ENCODE measurements at regions not wholly inside any gene's neighbourhood (a gene's known extent, or its start where the extent isn't known, plus 50 kb on each side); places are given as distances from the start of the nearest gene placed in this dataset.

DNA sequence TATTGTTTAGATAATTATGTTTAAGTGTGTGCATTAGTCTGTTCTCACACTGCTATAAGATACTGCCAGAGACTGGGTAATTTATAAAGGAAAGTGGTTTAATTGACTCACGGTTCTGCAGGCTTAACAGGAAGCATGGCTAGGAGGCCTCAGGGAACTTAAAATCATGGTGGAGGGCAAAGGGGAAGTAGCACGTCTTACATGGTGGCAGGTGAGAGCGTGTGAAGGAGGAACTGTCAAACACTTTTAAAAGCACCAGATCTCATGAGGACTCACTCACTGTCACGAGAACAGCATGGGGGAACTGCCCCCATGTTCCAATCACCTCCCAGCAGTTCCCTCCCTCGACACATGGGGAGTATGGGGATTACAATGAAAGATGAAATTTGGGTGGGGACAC is 203.5 kb upstream of the GOT2 start:
- intact Hi-C loops (cut with micrococcal nuclease) (no loop called here), in situ Hi-C loops (cut with MboI) (no loop called here)
- WGBS (ENCODE audit: insufficient coverage, low coverage, missing lambda C conversion rate) = 1% methylated on average over 5 of the region's 5 CpGs
- ATAC-seq = no peak
- H3K4me3 ChIP-seq = no peak overlapping the region
- CTCF ChIA-PET (ENCODE audit: low intra/inter-chr PET ratio) = no interaction called here
- H4K20me1 ChIP-seq (replicated peaks; ENCODE audit: control insufficient read depth, insufficient read depth, low read length) = no peaks in the 10 kb centered on the region
- H2AFZ ChIP-seq (ENCODE audit: low read depth, low read length) = no peak overlapping the region
- BruUV-seq (replicated peaks) = no TSS peak
- H3K9ac ChIP-seq (ENCODE audit: insufficient read depth in 1 of 2, low read depth in 2 of 2, low read length in 2 of 2) = no peak overlapping the region
- no peak overlapping the region for H3K4me2 ChIP-seq (ENCODE audit: insufficient read depth, low read length)
- H3K9me3 ChIP-seq (replicated peaks; ENCODE audit: control insufficient read depth, insufficient read depth, low read depth, low read length) = no peaks in the 10 kb centered on the region
- TF ChIP-seq PHB2 (IDR thresholded peaks at IDR 0.05; ENCODE audit: low read depth) (no peak), ZFP36 (IDR thresholded peaks at IDR 0.05; ENCODE audit: low read depth, low read length, partially characterized antibody) (peak; percentile 23)
- H3K27ac ChIP-seq (ENCODE audit: extremely low read depth, low read depth, low read length) = no peak overlapping the region
- no peaks in the 10 kb centered on the region for H3K9me1 ChIP-seq (ENCODE audit: control insufficient read depth, insufficient read depth, low read length)
- no peak for DNase-seq (ENCODE audit: extremely low read depth in 1 of 4, low spot score in 3 of 4)
- no peaks in the 10 kb centered on the region for H3K27me3 ChIP-seq (ENCODE audit: control insufficient read depth in 2 of 2, insufficient read depth in 2 of 2, low read length in 2 of 2)
- H3K4me1 ChIP-seq (replicated peaks in 1 of 2; ENCODE audit: control insufficient read depth in 2 of 2, insufficient read depth in 2 of 2, low read length in 2 of 2) = no peaks in the 10 kb centered on the region
- no peaks in the 10 kb centered on the region for H3K36me3 ChIP-seq (ENCODE audit: control insufficient read depth, insufficient read depth, low read length)
- no peaks in the 10 kb centered on the region for H3K79me2 ChIP-seq (ENCODE audit: control insufficient read depth, insufficient read depth, low read length)
- no peak for FAIRE-seq
- POLR2A ChIA-PET = no interaction called here

DNA sequence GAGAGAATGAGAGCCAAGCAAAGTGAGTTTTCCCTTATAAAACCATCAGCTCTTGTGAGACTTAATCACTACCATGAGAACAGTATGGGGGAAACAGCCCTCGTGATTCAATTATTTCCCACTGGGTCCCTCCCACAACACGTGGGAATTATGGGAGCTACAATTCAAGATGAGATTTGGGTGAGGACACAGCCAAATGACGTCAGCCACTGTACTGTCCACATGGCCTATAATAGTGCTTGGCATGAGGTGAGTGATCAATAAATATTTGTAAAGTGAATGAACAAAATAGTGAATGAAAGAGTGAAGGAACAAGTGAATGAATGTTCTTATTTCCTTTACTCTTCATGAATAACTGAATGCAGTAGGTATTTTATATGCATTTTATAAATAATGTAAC is 199.1 kb upstream of the GOT2 start:
- 0% methylated on average over 3 of the region's 3 CpGs for WGBS (ENCODE audit: insufficient coverage, low coverage, missing lambda C conversion rate)
- in situ Hi-C loops (cut with MboI) = no loop called here
- no peak for TF ChIP-seq NR2F6 (CRISPR knock-in tag; IDR thresholded peaks at IDR 0.05)
- no peak for TF ChIP-seq FOXA1 (IDR thresholded peaks at IDR 0.05; ENCODE audit: borderline replicate concordance)
- no peak for TF ChIP-seq ZNF316 (IDR thresholded peaks at IDR 0.05)
- no peak for TF ChIP-seq ZFP1 (CRISPR knock-in tag; IDR thresholded peaks at IDR 0.05)
- no peak for TF ChIP-seq PTRF (tag; IDR thresholded peaks at IDR 0.05)
- TF ChIP-seq, protein P1, sequence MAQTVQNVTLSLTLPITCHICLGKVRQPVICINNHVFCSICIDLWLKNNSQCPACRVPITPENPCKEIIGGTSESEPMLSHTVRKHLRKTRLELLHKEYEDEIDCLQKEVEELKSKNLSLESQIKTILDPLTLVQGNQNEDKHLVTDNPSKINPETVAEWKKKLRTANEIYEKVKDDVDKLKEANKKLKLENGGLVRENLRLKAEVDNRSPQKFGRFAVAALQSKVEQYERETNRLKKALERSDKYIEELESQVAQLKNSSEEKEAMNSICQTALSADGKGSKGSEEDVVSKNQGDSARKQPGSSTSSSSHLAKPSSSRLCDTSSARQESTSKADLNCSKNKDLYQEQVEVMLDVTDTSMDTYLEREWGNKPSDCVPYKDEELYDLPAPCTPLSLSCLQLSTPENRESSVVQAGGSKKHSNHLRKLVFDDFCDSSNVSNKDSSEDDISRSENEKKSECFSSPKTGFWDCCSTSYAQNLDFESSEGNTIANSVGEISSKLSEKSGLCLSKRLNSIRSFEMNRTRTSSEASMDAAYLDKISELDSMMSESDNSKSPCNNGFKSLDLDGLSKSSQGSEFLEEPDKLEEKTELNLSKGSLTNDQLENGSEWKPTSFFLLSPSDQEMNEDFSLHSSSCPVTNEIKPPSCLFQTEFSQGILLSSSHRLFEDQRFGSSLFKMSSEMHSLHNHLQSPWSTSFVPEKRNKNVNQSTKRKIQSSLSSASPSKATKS (CRISPR knock-in tag; IDR thresholded peaks at IDR 0.05) = no peak
- no peak for TF ChIP-seq PTBP1 (IDR thresholded peaks at IDR 0.05; ENCODE audit: low read depth, low read length)
- TF ChIP-seq, protein P2, sequence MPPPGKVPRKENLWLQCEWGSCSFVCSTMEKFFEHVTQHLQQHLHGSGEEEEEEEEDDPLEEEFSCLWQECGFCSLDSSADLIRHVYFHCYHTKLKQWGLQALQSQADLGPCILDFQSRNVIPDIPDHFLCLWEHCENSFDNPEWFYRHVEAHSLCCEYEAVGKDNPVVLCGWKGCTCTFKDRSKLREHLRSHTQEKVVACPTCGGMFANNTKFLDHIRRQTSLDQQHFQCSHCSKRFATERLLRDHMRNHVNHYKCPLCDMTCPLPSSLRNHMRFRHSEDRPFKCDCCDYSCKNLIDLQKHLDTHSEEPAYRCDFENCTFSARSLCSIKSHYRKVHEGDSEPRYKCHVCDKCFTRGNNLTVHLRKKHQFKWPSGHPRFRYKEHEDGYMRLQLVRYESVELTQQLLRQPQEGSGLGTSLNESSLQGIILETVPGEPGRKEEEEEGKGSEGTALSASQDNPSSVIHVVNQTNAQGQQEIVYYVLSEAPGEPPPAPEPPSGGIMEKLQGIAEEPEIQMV (tag; conservative IDR thresholded peaks at IDR 0.05; ENCODE audit: low read depth) = no peak
- no peak for TF ChIP-seq CTBP1 (IDR thresholded peaks at IDR 0.05; ENCODE audit: borderline replicate concordance)
- TF ChIP-seq, protein P3, sequence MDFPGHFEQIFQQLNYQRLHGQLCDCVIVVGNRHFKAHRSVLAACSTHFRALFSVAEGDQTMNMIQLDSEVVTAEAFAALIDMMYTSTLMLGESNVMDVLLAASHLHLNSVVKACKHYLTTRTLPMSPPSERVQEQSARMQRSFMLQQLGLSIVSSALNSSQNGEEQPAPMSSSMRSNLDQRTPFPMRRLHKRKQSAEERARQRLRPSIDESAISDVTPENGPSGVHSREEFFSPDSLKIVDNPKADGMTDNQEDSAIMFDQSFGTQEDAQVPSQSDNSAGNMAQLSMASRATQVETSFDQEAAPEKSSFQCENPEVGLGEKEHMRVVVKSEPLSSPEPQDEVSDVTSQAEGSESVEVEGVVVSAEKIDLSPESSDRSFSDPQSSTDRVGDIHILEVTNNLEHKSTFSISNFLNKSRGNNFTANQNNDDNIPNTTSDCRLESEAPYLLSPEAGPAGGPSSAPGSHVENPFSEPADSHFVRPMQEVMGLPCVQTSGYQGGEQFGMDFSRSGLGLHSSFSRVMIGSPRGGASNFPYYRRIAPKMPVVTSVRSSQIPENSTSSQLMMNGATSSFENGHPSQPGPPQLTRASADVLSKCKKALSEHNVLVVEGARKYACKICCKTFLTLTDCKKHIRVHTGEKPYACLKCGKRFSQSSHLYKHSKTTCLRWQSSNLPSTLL (IDR thresholded peaks at IDR 0.05) = no peak
- TF ChIP-seq ZNF584 (CRISPR knock-in tag; IDR thresholded peaks at IDR 0.05; ENCODE audit: low read depth) = no peak

More for the DNA sequence above, 199.1 kb upstream of the GOT2 start:
- Histone ChIP-seq H3K4me3 (no peak overlapping the region), H3K9me3 (replicated peaks; ENCODE audit: control insufficient read depth, insufficient read depth, low read depth, low read length) (no peaks in the 10 kb centered on the region), H3K36me3 (ENCODE audit: control insufficient read depth, insufficient read depth, low read length) (no peaks in the 10 kb centered on the region), H3K79me2 (ENCODE audit: control insufficient read depth, insufficient read depth, low read length) (no peaks in the 10 kb centered on the region), H3K27me3 (ENCODE audit: control insufficient read depth in 2 of 2, insufficient read depth in 2 of 2, low read length in 2 of 2) (no peaks in the 10 kb centered on the region), H3K4me2 (ENCODE audit: insufficient read depth, low read length) (no peak overlapping the region), H3K27ac (ENCODE audit: extremely low read depth, low read depth, low read length) (no peak overlapping the region), H4K20me1 (replicated peaks; ENCODE audit: control insufficient read depth, insufficient read depth, low read length) (no peaks in the 10 kb centered on the region), H3K9ac (ENCODE audit: insufficient read depth in 1 of 2, low read depth in 2 of 2, low read length in 2 of 2) (no peak overlapping the region), H3K9me1 (ENCODE audit: control insufficient read depth, insufficient read depth, low read length) (no peaks in the 10 kb centered on the region), H2AFZ (ENCODE audit: low read depth, low read length) (no peak overlapping the region), H3K4me1 (replicated peaks in 1 of 2; ENCODE audit: control insufficient read depth in 2 of 2, insufficient read depth in 2 of 2, low read length in 2 of 2) (no peaks in the 10 kb centered on the region)
- no TSS peak for BruUV-seq (replicated peaks)
- no peak for DNase-seq (ENCODE audit: extremely low read depth in 1 of 4, low spot score in 3 of 4)
- intact Hi-C loops (cut with micrococcal nuclease) = no loop called here
- ChIA-PET CTCF (ENCODE audit: low intra/inter-chr PET ratio) (no interaction called here), POLR2A (no interaction called here)
- FAIRE-seq = no peak
- no peak for ATAC-seq
